Tibial nerve (tissue), 4 donors: ENCODE measurements at regions not wholly inside any gene's neighbourhood (a gene's known extent, or its start where the extent isn't known, plus 50 kb on each side); places are given as distances from the start of the nearest gene placed in this dataset.

Experiments
- DNase-seq, 2 donors: peaks; one replicate each; pipeline ENCODE4 v3.0.0-alpha.2; 2019; ENCODE audit warnings: low spot score in 2 of 2
- H3K27ac ChIP-seq, 4 donors: fragments of 200-600 bp; sonication (generic) in 3 of 4; one replicate each; pipeline ENCODE4 v1.5.1; 2017 to 2019; ENCODE audit warnings: mild to moderate bottlenecking in 1 of 4
- H3K27me3 ChIP-seq, 2 donors: fragments of 200-600 bp; sonication (generic) in 1 of 2; one replicate each; pipeline versions ENCODE4 v1.5.1 to v1.6.0; 2017 to 2019
- H3K36me3 ChIP-seq, 3 donors: fragments of 200-600 bp; sonication (generic); one replicate each; pipeline ENCODE4 v1.5.1; 2018 to 2019
- H3K4me1 ChIP-seq, 4 donors: fragments of 200-600 bp; sonication (generic) in 3 of 4; one replicate each; pipeline ENCODE4 v1.5.1; 2017 to 2019
- H3K4me3 ChIP-seq, 4 donors: fragments of 200-600 bp; sonication (generic) in 3 of 4; one replicate each; pipeline ENCODE4 v1.5.1; 2017 to 2019; ENCODE audit warnings: mild to moderate bottlenecking in 1 of 4, moderate library complexity in 1 of 4
- H3K9me3 ChIP-seq, 4 donors: fragments of 200-600 bp; sonication (generic) in 3 of 4; one replicate each; pipeline ENCODE4 v1.5.1; 2017 to 2019
- CTCF ChIP-seq, 5 experiments: fragments of 200-600 bp in 3 of 5; fragments of 450-650 bp in 2 of 5; sonication (generic) in 3 of 5; IDR thresholded peaks; one replicate each; pipeline ENCODE4 v1.5.1; 2016 to 2019; ENCODE audit warnings: antibody characterized with exemption in 5 of 5, mild to moderate bottlenecking in 3 of 5, moderate library complexity in 2 of 5
- EP300 ChIP-seq, 2 donors: sonication (generic); formaldehyde crosslinking; IDR thresholded peaks; one replicate each; pipeline ENCODE4 v1.6.1; 2017; ENCODE audit warnings: antibody characterized with exemption in 2 of 2, mild to moderate bottlenecking in 1 of 2
- POLR2A ChIP-seq, 2 donors: fragments of 450-650 bp; IDR thresholded peaks; one replicate each; pipeline ENCODE4 v1.6.1; 2017; ENCODE audit warnings: antibody characterized with exemption in 2 of 2, mild to moderate bottlenecking in 2 of 2, moderate library complexity in 2 of 2
- WGBS, 2 donors: methylation state at CpG; one replicate each; pipeline ENCODE4 v1.1.5; 2018; 5-methylcytosine and 5-hydroxymethylcytosine counted together

DNA sequence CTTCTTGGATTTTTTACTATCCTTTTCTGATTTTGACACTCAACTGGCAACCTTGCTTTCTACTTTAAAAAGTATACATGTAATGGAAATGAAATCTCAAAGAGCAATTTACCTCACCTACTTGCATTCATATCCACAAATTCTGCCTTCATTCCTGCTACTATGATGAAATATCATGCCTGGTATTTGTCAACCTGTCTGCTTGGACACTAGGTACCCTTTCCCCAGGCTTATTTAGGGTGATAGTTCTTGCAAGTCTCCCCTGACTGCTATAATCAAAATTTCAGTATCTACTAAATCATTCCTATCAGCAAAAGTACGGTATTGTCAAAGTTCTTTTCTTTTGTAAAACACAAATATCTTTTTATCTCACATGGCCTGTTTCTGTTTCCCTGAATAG is 503.0 kb downstream of the GABRG1 start:
- H3K27ac ChIP-seq = no peak overlapping the region
- no peaks in the 10 kb centered on the region for H3K9me3 ChIP-seq
- no peak overlapping the region for H3K4me3 ChIP-seq
- DNase-seq = no peak
- TF ChIP-seq EP300 (IDR thresholded peaks at IDR 0.05) (no peak), CTCF (IDR thresholded peaks at IDR 0.05) (no peak)
- H3K36me3 ChIP-seq = no peaks in the 10 kb centered on the region
- WGBS, 2 donors = 44 to 62% methylated on average over 1 of the region's 1 CpG
- no peaks in the 10 kb centered on the region for H3K4me1 ChIP-seq
- no peaks in the 10 kb centered on the region for H3K27me3 ChIP-seq

- WGBS, 2 donors = 77% methylated on average over 6 of the region's 6 CpGs
- Histone ChIP-seq H3K9me3 (no peaks in the 10 kb centered on the region), H3K27me3 (no peaks in the 10 kb centered on the region), H3K4me3 (no peak overlapping the region), H3K4me1 (no peaks in the 10 kb centered on the region), H3K36me3 (no peaks in the 10 kb centered on the region), H3K27ac (no peak overlapping the region)
- TF ChIP-seq CTCF (IDR thresholded peaks at IDR 0.05) (no peak), POLR2A (IDR thresholded peaks at IDR 0.05) (no peak), EP300 (IDR thresholded peaks at IDR 0.05) (no peak)
- DNase-seq = no peak
Measured at GRCh38 chr4:45596379-45597101, 527.3 kb downstream of the GABRG1 start.

- Histone ChIP-seq H3K4me3 (no peak overlapping the region), H3K36me3 (no peaks in the 10 kb centered on the region), H3K27me3 (no peaks in the 10 kb centered on the region), H3K27ac (no peak overlapping the region), H3K9me3 (no peaks in the 10 kb centered on the region), H3K4me1 (no peaks in the 10 kb centered on the region)
- no peak for DNase-seq
- WGBS, 2 donors = 10 to 13% methylated on average over 3 of the region's 3 CpGs
- no peak for TF ChIP-seq POLR2A (IDR thresholded peaks at IDR 0.05)
- TF ChIP-seq CTCF (IDR thresholded peaks at IDR 0.05) = no peak
- TF ChIP-seq EP300 (IDR thresholded peaks at IDR 0.05) = no peak
Measured at GRCh38 chr4:45580334-45580733, 543.5 kb downstream of the GABRG1 start.

DNA sequence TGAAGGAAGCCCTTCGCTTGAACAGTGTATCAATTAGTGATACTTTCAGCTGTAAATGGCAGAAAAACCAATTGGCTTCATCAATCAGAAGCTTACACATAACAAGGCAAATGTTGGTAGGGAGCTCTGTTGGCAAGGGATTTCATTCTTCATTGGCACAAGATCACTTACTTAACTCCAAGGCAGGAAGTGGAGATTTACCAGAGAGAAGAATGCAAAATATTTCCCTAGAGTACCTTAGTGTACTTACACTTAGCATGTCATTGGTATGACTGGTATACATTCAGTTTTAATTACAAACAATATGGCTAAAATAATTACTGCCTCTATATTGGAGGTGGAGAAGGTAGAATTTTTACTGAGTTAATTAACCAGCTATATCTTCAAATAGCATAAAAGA is 545.0 kb downstream of the GABRG1 start:
- TF ChIP-seq POLR2A (IDR thresholded peaks at IDR 0.05) (no peak), CTCF (IDR thresholded peaks at IDR 0.05) (no peak), EP300 (IDR thresholded peaks at IDR 0.05) (no peak)
- Histone ChIP-seq H3K27ac (no peak overlapping the region), H3K36me3 (no peaks in the 10 kb centered on the region), H3K9me3 (no peaks in the 10 kb centered on the region), H3K4me3 (no peak overlapping the region), H3K4me1 (no peaks in the 10 kb centered on the region), H3K27me3 (no peaks in the 10 kb centered on the region)
- DNase-seq = no peak
- 96 to 100% methylated on average over 1 of the region's 1 CpG for WGBS, 2 donors

DNA sequence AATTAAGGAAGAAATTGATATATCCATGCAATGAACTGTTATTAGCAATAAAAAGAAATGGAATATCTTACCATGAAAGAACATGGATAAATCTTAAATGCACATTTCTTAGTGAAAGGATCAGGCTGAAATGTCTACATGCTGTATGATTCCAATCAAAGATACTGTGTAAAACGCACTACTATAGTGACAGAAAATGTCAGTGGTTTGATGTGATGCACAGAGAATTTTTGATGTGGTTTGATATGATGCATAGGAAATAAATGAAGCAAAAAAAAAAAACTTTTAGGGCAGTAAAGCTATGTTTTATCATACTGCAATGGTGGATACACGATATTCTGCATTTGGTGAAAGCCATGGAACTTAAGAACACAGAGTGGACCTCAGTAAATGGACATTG is 547.6 kb downstream of the GABRG1 start:
- Histone ChIP-seq H3K4me1 (no peaks in the 10 kb centered on the region), H3K36me3 (no peaks in the 10 kb centered on the region), H3K4me3 (no peak overlapping the region), H3K27me3 (no peaks in the 10 kb centered on the region), H3K9me3 (no peaks in the 10 kb centered on the region), H3K27ac (no peak overlapping the region)
- DNase-seq = no peak
- TF ChIP-seq EP300 (IDR thresholded peaks at IDR 0.05) = no peak
- TF ChIP-seq POLR2A (IDR thresholded peaks at IDR 0.05) = no peak
- TF ChIP-seq CTCF (IDR thresholded peaks at IDR 0.05) = no peak
- WGBS, 2 donors = 82 to 93% methylated on average over 2 of the region's 2 CpGs
